HG03108 (cell line): ENCODE measurements at regions not wholly inside any gene's neighbourhood (a gene's known extent, or its start where the extent isn't known, plus 50 kb on each side); places are given as distances from the start of the nearest gene placed in this dataset.
"Not testable (repeated sequence)": the region's sequence is repeated elsewhere in the genome, so short reads cannot be mapped to it uniquely, and the experiment has no call there.

Source experiments
- ATAC-seq: cut with Tn5 transposase; IDR thresholded peaks from one replicate; pipeline ENCODE4 v1.9.1; 2021; ENCODE audit warnings: moderate library complexity; ENCODE audit not compliant: unreplicated experiment

DNA sequence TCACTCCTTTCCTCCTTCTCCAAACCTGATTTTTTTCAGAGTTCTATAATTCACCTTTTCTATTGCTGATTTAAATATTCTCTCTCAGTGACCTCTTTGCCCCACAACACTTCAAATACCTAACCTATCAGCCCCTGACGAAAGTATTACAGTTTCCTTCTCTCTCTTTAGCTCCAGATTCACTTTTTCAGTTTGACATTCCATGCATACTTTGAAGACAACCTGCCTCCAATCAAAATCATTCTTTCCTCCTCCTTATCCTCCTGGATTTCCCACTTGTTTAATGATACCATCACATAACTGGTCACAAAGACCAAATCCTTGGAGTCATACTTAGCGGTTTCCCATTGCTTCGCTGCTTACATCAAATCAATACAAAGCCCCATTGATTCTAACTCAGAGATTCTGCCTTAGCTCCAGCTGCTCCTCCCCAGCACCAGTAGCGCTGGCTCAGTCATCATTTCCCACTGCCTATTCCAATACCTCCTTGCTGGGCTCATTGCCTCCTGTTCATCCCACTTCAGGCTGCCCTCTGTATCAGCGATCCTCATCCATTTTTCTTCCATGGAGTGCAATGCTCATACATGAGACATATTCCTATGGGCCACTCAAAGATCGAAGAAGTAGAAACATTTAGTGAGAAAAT is 240.1 kb downstream of the ZNF92 start:
- not testable (repeated sequence) for ATAC-seq

DNA sequence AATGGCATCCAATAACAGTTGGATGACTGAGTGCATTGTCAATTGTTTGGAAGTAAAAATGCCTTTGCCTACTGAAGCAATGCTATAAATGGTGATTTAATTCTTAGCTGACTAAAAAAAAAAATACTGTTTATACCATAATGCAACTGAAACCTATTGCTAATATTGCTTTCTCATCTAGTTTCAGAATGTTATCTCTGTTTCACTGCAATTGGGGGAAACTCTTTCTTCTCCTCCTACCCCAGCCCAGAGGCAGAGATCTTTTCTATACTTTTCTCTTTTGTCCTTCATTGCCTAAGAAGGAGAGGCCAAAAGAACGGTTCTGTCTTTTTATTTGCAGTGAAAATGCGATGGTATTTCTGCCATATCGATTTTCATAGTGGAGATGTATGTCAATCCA is 242.5 kb downstream of the ZNF92 start:
- not testable (repeated sequence) for ATAC-seq

DNA sequence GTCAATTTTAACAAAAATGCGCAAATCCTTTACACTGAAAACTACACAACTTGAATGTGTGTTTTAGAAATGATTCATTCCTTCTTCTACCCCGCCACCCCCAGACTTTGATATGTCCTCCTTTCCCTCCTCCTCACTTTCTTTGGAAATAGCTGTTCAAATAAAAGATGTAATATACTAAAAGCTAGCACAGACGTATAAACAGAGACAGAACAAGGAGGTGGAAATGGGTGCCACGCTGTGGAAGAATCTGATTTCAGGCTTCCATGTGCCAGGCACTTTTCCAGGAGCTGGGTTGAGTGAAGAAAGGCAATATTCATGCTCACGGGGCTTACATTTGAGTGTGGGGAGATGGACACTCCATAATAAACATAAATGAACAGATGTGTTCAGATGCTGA is 246.6 kb downstream of the ZNF92 start:
- ATAC-seq: not testable (repeated sequence)

DNA sequence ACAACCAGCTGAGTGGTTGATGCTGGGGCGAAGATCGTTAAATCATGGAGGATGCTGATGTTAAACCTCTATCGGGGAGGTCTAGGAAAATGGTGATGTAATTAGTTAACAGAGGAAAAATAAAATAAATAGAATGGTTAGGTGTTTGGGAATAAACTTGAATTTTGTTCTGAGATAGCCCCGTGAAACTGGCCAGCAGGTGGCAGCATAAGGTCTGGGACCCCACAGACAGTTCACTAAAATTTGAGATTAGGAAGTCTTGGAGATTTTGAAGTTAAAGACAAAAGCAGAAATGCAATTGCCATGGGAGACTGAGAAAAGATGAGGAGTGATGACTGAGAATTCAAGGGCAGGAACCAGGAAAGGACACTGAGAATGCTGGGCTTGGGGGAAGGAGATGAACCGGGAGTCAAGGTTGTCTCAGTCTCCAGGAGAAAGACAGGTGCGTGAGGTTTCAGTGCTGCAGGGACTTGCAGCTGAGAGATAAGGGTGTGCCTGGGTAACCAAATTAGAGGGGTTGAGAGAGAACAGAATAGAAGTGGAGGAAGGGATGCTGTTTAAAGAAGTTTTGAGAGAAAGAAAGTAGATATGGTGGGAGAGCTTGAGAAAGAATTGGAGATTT is 248.0 kb downstream of the ZNF92 start:
- ATAC-seq: not testable (repeated sequence)

DNA sequence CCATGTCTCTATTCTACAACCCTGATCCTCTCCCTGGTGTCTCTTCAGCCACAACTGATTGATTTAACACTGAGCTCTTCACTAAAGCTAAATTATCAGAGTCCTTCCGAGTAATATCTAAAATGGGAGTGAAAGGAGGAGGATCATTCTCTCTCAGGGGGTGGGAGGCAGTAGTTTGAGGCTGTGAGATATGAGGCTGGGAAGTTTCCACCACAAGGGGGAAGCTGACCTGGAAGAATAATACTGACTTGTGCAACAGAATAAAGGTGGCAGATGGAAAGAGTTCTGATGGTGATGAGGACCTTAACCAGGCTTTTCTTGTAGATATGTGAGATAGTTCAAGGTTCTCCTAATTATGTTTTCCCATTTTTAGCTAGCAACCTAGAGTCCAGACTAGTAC is 241.6 kb upstream of the VKORC1L1 start:
- ATAC-seq: not testable (repeated sequence)

DNA sequence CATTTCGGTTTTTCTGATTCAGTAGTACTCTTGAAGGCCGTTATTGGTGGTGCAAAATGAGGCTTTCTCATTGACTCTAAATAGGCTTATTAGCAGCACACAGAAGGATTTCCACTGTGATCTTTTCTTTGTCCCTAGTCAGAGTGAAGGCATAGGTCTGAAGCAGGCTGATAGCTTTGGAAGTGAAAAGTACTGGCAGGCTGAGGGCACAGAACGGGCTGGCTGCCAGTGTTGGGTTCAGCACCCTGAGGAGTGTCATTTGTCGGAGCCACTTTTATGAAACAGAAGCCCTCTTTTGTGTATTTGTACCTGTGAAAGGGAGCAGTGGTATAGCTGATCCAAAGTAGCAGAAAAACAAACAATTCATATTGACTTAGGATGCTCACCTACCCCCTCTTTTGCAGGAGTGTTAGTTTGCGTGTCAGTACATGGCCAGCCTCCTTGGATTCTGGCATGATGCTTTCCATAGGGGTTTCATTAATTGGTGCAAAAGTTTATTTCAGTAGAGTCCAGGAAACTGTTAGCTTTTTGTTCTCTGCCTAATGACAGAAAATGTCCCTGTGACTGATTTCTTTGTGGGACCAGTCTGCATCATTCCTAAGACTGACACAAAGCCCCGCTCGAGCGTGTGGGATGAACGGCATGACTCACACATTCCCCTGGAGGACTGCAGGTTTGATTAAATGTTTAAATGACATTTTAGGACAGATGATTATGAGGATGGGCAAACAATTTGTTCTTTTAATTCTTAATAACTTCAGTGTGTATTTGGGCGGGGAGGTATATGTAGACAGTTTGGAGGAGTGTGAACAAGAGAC is 239.1 kb upstream of the VKORC1L1 start:
- not testable (repeated sequence) for ATAC-seq

DNA sequence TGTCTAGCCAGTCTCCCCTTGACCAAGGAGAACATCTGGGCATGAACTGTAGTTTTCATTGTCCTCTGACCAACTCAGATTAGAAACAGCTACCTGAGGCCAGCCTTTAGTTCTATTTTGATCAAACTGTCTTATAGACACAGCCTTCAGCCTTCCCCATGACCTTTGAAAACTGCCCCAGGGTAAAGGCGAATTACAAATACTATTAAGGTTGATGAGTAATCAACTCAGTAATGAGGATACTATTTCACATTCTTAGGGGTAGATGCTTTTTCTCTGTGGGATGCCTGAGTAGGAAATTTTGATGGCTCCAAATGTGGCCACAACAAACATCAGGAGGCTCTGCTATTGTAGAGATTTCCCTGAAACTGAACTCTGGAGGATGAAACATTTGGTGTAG is 234.0 kb upstream of the VKORC1L1 start:
- ATAC-seq: not testable (repeated sequence)

DNA sequence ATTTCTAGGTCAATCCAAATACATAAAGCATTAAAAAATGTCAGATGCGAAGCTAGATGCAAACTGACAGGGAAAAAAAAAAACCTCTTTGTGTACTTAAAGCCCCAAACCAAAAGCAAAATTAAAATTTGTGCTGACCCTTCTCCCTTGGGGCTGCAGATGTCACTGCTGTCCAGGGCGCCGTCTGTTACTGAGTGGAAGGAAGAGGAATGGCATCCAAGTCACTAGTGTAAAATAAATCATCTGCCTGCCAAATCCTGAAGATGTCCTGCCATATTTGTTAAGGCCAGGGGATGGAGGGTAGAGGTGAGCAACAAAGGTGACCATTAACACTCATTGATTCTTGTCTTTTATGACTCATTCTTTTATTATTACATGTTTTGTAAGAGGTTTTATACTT is 233.2 kb upstream of the VKORC1L1 start:
- ATAC-seq: not testable (repeated sequence)

DNA sequence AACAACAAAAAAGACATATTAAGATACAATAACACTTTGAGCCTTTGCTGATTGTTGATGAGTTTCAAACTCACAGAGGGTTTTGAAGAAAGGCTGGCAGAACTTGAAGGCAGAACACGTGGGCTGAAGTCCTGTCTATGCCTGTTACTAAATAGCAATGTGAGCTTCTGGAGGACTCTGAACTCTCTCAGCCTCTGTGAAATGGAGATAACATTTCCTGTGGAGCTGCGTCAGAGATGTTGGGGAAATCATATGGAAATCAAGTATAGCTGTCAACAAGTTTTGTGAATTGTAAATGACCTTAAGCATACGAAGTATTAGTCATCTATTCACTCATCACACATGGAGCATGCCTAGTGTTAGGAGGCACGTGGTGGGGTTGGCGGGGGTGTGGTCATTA is 229.4 kb upstream of the VKORC1L1 start:
- ATAC-seq: not testable (repeated sequence)

DNA sequence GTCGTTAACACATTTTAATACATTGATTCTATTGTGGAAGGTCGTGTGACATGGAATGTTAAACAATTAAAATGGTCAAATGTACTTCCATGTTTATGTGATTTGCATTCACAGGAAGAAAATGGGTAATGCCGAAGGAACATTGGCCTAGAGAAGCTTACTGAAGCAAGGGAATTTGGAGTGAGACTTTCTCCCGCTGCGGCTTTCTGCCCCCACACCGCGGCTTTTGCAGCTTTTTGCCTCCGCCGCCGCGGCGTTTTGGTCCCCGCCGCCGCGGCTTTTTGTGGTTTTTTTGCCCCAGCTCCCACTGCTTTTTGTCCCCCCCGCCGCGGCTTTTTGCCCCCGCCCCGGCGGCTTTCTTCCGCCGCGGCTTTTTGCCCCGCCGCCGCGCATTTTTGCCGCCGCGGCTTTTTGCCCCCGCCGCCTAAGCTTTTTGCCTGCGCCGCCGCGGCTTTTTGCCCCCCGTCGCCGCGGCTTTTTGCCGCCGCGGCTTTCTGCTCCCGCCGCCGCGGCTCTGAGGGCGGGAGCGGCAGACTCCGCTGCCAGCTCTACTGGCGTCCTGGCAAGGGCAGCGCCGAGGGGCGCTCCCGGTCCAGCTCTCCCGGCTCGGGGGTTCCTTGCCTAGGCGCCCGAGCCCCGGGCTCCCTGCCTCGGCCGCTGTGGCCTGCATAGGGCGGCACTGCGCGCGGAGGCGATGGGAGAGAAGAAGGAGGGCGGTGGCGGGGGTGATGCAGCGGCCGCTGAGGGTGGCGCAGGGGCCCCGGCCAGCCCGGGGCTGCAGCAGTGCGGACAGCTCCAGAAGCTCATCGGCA is 225.5 kb upstream of the VKORC1L1 start:
- ATAC-seq: not testable (repeated sequence)

DNA sequence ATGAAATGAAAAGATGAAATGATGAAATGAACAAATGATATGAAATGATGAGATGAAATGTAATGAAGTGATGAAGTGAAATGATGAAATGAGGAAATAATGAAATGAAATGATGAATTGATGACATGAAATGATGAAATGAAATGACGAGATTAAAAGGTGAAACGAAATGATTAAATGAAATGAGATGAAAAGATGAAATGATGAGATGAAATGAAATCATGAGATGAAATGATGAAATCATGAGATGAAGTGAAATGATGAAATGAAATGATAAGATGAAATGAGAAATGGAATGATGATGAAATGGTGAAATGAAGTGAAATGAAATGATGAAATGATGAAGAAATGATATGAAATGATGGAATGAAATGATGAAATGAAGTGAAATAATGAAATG is 221.7 kb upstream of the VKORC1L1 start:
- not testable (repeated sequence) for ATAC-seq

DNA sequence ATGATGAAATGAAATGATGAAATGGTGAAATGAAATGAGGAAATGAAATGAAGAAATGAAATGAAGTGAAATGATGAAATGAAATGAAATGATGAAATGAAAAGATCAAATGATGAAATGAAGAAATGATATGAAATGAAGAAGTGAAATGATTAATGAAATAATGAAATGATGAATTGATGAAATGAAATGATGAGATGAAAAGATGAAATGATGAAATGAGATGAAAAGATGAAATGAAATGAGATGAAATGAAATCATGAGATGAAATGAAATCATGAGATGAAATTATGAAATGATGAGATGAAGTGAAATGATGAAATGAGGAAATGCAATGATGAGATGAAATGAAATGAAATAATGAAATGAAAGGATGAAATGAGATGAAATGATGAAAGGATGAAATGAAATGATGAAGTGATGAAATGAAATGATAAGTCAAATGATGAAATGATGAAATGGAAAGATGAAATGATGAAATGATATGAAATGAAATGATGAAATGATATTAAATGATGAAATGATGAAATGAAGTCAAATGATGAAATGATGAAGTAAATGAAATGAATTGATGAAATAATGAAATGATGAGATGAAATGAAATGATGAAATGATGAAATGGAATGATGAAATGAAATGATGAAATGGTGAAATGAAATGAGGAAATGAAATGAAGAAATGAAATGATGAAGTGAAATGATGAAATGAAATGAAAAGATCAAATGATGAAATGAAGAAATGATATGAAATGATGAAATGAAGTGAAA is 220.9 kb upstream of the VKORC1L1 start:
- ATAC-seq: not testable (repeated sequence)

DNA sequence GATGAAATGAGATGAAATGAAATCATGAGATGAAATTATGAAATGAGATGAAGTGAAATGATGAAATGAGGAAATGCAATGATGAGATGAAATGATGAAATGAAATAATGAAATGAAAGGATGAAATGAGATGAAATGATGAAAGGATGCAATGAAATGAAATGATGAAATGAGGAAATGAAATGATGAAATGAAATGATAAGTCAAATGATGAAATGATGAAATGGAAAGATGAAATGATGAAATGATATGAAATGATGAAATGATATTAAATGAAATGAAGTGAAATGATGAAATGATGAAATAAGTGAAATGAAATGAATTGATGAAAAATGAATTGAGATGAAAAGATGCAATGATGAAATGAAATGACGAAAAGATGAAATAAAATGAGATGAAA is 220.2 kb upstream of the VKORC1L1 start:
- not testable (repeated sequence) for ATAC-seq

DNA sequence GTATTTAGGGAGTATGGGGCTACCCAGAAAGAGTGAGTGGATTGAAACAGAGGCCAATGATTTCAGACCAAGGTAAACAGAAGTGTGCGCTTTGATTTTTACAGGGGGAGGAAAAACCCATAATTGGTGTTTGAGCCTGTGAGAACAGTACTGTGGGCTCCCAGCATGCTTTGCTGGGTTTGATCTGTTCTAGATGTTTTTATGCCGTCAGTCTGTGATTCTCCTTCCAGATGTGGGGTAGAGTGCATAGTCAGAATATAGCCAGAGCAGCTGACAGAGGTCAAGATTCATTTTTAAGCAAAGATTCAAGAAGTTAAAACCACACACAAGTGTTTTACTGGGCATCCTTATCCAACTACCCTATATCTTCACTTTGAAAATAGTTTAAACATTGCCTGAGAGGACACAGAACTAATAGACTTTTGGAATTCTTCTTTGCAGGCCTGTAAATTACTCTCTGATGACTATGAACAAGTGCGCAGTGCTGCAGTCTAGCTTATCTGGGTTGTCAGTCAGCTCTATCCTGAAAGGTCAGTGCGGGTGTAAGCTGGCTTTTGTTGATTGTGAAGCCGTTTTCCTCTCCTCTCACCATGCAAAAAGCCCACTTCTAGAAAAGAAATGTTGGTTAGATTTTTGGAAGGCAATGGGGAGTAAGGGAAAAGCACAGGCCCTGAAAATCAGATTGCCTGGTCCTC is 216.2 kb upstream of the VKORC1L1 start:
- not testable (repeated sequence) for ATAC-seq

DNA sequence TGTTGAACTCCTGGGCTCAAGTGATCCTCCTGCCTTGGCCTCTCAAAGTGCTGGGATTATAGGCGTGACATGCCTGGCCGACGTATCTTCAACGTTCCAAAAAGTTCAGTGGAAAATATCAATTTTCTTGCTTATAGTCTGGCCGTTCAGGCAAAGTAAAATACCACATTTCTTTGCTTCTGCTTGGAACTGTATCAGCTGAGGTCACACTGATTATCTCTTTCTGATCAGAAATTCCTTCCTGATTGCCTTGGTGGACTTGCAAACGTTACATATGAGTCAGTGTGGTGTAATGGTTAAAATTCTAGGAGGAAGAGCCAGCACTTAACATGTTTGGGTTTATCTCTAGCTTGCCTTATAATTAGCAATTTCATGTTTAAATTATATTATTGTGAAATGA is 189.5 kb upstream of the VKORC1L1 start:
- not testable (repeated sequence) for ATAC-seq

DNA sequence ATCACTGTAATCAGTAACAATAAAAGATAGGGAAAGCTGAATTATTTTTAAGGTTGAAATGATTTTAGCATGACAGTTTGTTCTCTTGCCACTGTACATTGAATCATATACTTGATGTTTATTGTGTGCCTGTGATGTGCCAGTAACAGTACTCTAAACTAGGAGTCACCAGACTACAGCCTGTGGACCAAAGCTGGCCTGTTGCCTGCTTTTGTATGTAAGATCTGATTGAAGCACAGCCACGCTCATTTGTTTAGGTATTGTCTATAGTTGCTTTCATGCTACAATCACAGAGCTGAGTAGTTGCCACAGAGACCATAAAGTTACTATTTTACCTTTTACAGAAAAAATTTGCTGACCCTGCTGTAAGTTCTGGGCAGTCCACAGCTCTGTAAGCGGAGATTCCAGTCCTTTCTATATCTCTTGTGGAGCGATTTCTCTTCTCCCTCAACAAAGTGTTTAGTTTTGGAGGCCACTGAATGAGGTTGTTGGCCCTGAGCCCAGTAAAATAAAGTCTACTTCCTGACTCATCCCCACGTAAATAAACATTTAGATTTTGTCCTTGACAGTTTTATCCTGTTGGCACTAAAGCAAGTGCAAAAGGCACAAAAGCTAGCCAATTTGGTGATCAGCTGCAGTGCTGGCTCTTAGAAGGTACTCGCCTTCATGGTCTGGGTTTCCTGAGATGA is 173.7 kb upstream of the VKORC1L1 start:
- not testable (repeated sequence) for ATAC-seq

DNA sequence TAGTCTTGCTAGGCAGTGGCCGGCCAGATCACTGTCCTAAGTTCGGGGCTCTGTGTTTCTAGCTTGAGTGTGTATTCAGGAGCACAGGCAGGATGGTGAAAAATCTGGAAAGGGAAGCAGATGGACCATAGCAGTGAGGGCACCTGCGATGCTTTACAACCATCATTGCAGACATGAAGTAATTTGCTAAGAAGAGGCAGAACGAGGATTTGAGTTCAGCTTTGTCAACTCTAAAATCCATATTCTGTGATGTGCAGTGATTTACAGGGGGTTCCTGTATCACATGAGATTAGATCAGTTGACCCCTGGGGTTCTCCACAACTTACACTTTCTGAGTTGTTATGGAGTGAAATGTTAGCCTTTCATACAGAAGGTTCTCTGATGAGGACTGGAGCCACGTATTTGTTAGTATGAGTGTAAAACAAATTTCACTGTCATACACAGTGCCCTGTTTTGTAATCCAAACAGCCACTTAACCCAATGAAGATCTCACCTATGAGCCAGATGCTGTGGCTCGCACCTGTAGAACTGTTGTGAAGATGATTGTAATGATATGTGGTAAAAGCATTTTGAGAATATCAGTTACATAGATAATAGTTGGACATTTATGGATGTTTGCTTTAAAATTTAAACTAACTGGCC is 173.0 kb upstream of the VKORC1L1 start:
- ATAC-seq: not testable (repeated sequence)

DNA sequence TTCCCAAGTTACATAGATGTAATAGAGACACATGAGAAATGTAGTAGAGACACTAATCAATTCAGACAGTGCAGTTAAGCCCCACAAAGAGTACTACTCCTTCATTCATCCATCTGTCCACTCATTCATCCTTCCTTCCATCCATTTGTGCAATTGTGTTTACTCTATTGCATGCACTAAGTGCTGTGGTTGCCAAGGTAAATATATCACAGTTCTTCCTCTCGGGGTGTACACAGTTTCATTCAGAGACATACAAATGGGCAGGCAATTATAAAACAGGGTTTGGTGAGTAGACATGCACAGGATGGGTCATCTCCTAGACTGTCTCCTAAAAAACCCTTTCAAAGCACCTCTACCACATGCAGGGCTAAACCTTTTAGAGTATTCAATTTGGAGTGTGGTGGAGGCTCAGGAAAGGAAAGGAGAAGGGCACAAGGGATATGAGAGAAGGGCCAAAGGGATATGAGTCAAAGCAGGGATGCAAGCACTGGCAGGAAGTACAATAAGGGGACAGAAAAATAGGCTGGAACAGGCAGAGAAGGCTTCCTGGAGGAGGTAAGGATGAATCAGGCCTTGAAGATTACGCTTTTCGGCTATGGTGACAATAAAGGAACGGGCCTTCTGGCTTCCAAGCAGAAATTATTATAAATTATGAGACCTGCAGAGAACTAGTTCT is 153.6 kb upstream of the VKORC1L1 start:
- not testable (repeated sequence) for ATAC-seq
